Lower lobe of right lung (tissue), 2 donors: ENCODE measurements at regions not wholly inside any gene's neighbourhood (a gene's known extent, or its start where the extent isn't known, plus 50 kb on each side); places are given as distances from the start of the nearest gene placed in this dataset.

Source experiments
- ATAC-seq, 2 donors: fragments of 200-7000 bp; cut with Tn5 transposase; one replicate each; pipeline ENCODE4 v1.9.1; 2020 to 2022; ENCODE audit warnings: mild to moderate bottlenecking in 2 of 2, moderate library complexity in 2 of 2
- DNase-seq: peaks from one replicate; pipeline ENCODE4 v3.0.0-alpha.2; 2020
- H3K27ac ChIP-seq: fragments of 200-600 bp; one replicate; pipeline ENCODE4 v1.8.0; 2022
- H3K27me3 ChIP-seq: fragments of 200-600 bp; one replicate; pipeline ENCODE4 v1.8.0; 2022; ENCODE audit warnings: low read depth
- H3K36me3 ChIP-seq: fragments of 200-600 bp; one replicate; pipeline ENCODE4 v1.8.0; 2022; ENCODE audit warnings: mild to moderate bottlenecking
- H3K4me1 ChIP-seq: fragments of 200-600 bp; one replicate; pipeline ENCODE4 v1.8.0; 2022
- H3K4me3 ChIP-seq: fragments of 200-600 bp; one replicate; pipeline ENCODE4 v1.8.0; 2022; ENCODE audit warnings: mild to moderate bottlenecking
- H3K9me3 ChIP-seq: fragments of 200-600 bp; one replicate; pipeline ENCODE4 v1.8.0; 2022
- intact Hi-C: fragments of 100-400 bp; cut with DNase I; formaldehyde crosslinking; loops from one replicate; pipeline ENCODE4 v1.11.0; 2022
- TF ChIP-seq, protein P1 (sequence below): fragments of 200-600 bp; IDR thresholded peaks from one replicate; pipeline ENCODE4 v1.8.0; 2022; ENCODE audit warnings: antibody characterized with exemption, mild to moderate bottlenecking
- donor health status: DM: no; HTN: yes; CAD: no; lungs with severe emphysema.

GRCh38 chr21:26739189-26739588 is 106.0 kb downstream of the ADAMTS1 start:
- ATAC-seq, result peak; percentile 91 to 95

DNA sequence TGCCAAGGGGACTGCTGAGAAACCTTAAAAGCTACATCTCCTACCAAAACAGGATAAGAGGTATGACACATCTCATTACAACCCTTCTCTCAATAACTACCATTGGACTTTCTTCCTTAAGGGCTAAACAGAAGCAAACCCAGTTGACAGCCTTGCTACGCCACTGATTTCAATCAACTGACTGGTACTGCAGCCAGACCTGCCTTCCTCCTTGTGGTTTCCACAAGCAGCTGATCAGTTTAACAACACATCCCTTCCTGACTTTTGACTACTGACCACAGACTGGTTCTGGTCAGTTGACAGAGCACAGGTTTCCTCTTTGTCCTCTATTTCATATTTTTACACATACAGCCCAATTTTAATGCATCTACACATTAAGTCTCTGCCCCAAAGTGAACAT is 108.8 kb downstream of the ADAMTS1 start:
- intact Hi-C loops, result no loop called here
- Histone ChIP-seq H3K4me3 (no peak overlapping the region), H3K27me3 (no peaks in the 10 kb centered on the region), H3K36me3 (no peaks in the 10 kb centered on the region), H3K27ac (no peak overlapping the region), H3K9me3 (no peaks in the 10 kb centered on the region), H3K4me1 (no peaks in the 10 kb centered on the region)
- ATAC-seq, result peak; percentile 24 to 34
- DNase-seq, result no peak
- TF ChIP-seq, protein P1, sequence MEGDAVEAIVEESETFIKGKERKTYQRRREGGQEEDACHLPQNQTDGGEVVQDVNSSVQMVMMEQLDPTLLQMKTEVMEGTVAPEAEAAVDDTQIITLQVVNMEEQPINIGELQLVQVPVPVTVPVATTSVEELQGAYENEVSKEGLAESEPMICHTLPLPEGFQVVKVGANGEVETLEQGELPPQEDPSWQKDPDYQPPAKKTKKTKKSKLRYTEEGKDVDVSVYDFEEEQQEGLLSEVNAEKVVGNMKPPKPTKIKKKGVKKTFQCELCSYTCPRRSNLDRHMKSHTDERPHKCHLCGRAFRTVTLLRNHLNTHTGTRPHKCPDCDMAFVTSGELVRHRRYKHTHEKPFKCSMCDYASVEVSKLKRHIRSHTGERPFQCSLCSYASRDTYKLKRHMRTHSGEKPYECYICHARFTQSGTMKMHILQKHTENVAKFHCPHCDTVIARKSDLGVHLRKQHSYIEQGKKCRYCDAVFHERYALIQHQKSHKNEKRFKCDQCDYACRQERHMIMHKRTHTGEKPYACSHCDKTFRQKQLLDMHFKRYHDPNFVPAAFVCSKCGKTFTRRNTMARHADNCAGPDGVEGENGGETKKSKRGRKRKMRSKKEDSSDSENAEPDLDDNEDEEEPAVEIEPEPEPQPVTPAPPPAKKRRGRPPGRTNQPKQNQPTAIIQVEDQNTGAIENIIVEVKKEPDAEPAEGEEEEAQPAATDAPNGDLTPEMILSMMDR, result no peak

More at GRCh38 chr21:26739189-26739588, 106.0 kb downstream of the ADAMTS1 start:
- no peaks in the 10 kb centered on the region for H3K36me3 ChIP-seq
- no peak overlapping the region for H3K4me3 ChIP-seq
- TF ChIP-seq, protein P1, result no peak
- no peaks in the 10 kb centered on the region for H3K4me1 ChIP-seq
- intact Hi-C loops, result no loop called here
- no peaks in the 10 kb centered on the region for H3K27me3 ChIP-seq
- H3K27ac ChIP-seq, result no peak overlapping the region
- H3K9me3 ChIP-seq, result no peaks in the 10 kb centered on the region
- no peak for DNase-seq

DNA sequence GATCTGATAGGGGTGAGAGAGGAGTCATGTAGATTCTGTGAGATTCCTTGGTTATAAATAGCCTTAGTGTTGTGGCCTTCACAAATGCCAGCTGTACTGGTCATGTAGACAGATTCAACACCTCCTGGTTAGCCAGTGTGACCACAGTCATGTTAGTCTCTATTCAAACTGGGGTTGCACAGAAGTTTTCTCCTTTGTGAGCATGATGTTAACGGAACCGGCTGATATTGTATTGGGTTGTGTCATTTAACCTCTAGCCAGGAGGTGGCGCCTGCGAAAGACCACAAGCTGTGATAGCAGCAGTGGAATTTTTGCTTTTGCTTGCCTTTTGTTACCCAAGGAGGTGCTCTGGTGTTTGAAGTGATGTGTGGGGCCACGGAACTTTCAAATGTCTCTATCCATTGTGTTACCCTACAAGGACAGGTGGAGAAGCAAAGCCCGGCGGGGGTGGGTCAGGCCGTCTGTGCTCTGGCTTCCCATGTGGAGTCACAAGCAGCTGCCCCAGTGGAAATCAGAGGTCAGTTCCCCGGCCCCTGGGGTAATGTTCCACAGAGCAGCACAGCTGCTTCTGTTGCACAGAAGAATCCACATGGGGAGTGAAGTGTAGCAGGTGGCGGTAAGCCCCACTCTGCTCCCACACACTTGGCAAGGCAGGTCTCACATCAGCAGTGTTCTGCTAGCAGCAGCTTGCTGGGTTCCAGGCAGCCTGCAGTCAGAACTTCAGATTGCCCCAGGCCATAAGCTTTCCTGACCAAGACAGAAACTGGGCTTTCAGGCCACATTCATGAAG is 112.6 kb downstream of the ADAMTS1 start:
- ATAC-seq (peak; percentile 72 to 83), DNase-seq (peak; percentile 49)
- no peaks in the 10 kb centered on the region for H3K9me3 ChIP-seq
- intact Hi-C loops, result no loop called here
- no peaks in the 10 kb centered on the region for H3K4me1 ChIP-seq
- H3K27me3 ChIP-seq, result no peaks in the 10 kb centered on the region
- TF ChIP-seq, protein P1, result peak; percentile 63
- no peak overlapping the region for H3K27ac ChIP-seq
- H3K36me3 ChIP-seq, result no peaks in the 10 kb centered on the region
- H3K4me3 ChIP-seq, result no peak overlapping the region

DNA sequence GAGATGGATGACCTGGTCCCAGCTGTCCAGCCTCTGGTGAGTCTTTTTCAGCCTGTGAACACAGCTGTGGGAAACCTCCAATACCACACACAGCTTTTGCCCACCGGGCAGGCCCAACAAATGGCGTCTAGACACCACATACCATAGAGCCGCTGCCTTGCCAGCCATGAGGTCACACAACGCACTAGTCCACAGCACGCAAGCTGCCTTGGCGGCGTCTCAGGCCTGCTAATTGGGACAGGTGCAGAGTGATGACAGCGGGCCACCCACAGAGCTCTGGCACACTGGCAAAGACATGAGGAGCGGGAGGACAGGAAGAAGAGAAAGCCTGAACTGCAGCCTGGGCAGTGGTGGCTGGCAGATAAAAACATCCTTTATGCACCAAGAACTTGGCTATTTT is 125.5 kb downstream of the ADAMTS1 start:
- Histone ChIP-seq H3K27me3 (no peaks in the 10 kb centered on the region), H3K9me3 (no peaks in the 10 kb centered on the region), H3K4me1 (peaks cover 5% of the 10 kb centered on the region), H3K4me3 (no peak overlapping the region), H3K36me3 (no peaks in the 10 kb centered on the region), H3K27ac (no peak overlapping the region)
- ATAC-seq (no peak), DNase-seq (no peak)
- intact Hi-C loops, result no loop called here
- TF ChIP-seq, protein P1, result no peak

- H3K36me3 ChIP-seq, result no peaks in the 10 kb centered on the region
- H3K9me3 ChIP-seq, result no peaks in the 10 kb centered on the region
- no peak overlapping the region for H3K4me3 ChIP-seq
- H3K27ac ChIP-seq, result no peak overlapping the region
- DNase-seq (no peak), ATAC-seq (no peak)
- H3K27me3 ChIP-seq, result no peaks in the 10 kb centered on the region
- peaks cover 5% of the 10 kb centered on the region for H3K4me1 ChIP-seq
- TF ChIP-seq, protein P1, result peak; percentile 60
- intact Hi-C loops, result no loop called here
These were observed 128.0 kb downstream of the ADAMTS1 start for GRCh38 chr21:26717146-26717739.
